ENCODE measurements at regions not wholly inside any gene's neighbourhood (a gene's known extent, or its start where the extent isn't known, plus 50 kb on each side); places are given as distances from the start of the nearest gene placed in this dataset.

GRCh38 chr13:76668716-76669115 is 217.5 kb downstream of the KCTD12 start:
- ChIA-PET CTCF (interaction anchor here (1.1 to 2.8 kb wide), 6 partner anchors 18 to 234 kb away, joined by 3 to 24 read pairs (median 4); partner anchors contain the start of gene KCTD12), POLR2A (no interaction called here)
- Histone ChIP-seq H3K27me3 (ENCODE audit: insufficient read depth) (no peaks in the 10 kb centered on the region), H3K36me3 (replicated peaks in 1 of 2; ENCODE audit: control insufficient read depth in 1 of 2, insufficient read depth in 2 of 2, low read length in 1 of 2) (no peaks in the 10 kb centered on the region), H4K20me1 (ENCODE audit: insufficient read depth) (no peaks in the 10 kb centered on the region), H3K4me3 (ENCODE audit: low read depth in 2 of 2, low read length in 1 of 2) (no peak overlapping the region), H2AFZ (ENCODE audit: low read depth) (no peak overlapping the region), H3K9me2 (no peaks in the 10 kb centered on the region), H3K9me3 (no peaks in the 10 kb centered on the region), H3F3A (replicated peaks; ENCODE audit: insufficient read depth) (no peaks in the 10 kb centered on the region), H3K4me1 (ENCODE audit: control insufficient read depth in 1 of 2, insufficient read depth in 2 of 2, low read depth in 1 of 2, low read length in 1 of 2) (no peaks in the 10 kb centered on the region), H3K79me2 (ENCODE audit: insufficient read depth) (no peaks in the 10 kb centered on the region), H3K9ac (no peak overlapping the region), H3K4me2 (no peak overlapping the region), H3K27ac (ENCODE audit: low read depth in 2 of 2, low read length in 1 of 2) (no peak overlapping the region)
- 73% methylated on average over 5 of the region's 5 CpGs for whole genome bisulfite sequencing (ENCODE audit: low lambda C conversion rate)
- no peak for TF ChIP-seq CHD2 (IDR thresholded peaks at IDR 0.05; ENCODE audit: low read length, partially characterized antibody)
- no peak for TF ChIP-seq GATA2 (CRISPR knock-in tag; IDR thresholded peaks at IDR 0.05)
- TF ChIP-seq NRF1 (IDR thresholded peaks at IDR 0.05; ENCODE audit: low read depth, low read length), result no peak
- TF ChIP-seq MXI1 (IDR thresholded peaks at IDR 0.05; ENCODE audit: low read depth, low read length), result no peak
- TF ChIP-seq SMC3 (IDR thresholded peaks at IDR 0.05; ENCODE audit: low read depth, low read length), result no peak
- no peak for TF ChIP-seq FOXJ3 (CRISPR knock-in tag; IDR thresholded peaks at IDR 0.05)
- no peak for TF ChIP-seq USF1 (IDR thresholded peaks at IDR 0.05; ENCODE audit: borderline replicate concordance, low read depth)
- no peak for TF ChIP-seq SIN3A (IDR thresholded peaks at IDR 0.05; ENCODE audit: borderline replicate concordance, low read depth, low read length)
- no peak for TF ChIP-seq MEF2A (IDR thresholded peaks at IDR 0.05; ENCODE audit: borderline replicate concordance, low read depth)
- DNase-seq, result no peak

GRCh38 chr13:76668141-76668540 is 218.1 kb downstream of the KCTD12 start:
- Histone ChIP-seq H3K4me3 (ENCODE audit: low read depth in 2 of 2, low read length in 1 of 2) (no peak overlapping the region), H3K27me3 (ENCODE audit: insufficient read depth) (no peaks in the 10 kb centered on the region), H2AFZ (ENCODE audit: low read depth) (no peak overlapping the region), H3K9me3 (no peaks in the 10 kb centered on the region), H3K79me2 (ENCODE audit: insufficient read depth) (no peaks in the 10 kb centered on the region), H3K9ac (no peak overlapping the region), H3K9me2 (no peaks in the 10 kb centered on the region), H4K20me1 (ENCODE audit: insufficient read depth) (no peaks in the 10 kb centered on the region), H3K4me1 (ENCODE audit: control insufficient read depth in 1 of 2, insufficient read depth in 2 of 2, low read depth in 1 of 2, low read length in 1 of 2) (no peaks in the 10 kb centered on the region), H3F3A (replicated peaks; ENCODE audit: insufficient read depth) (no peaks in the 10 kb centered on the region), H3K4me2 (no peak overlapping the region), H3K36me3 (replicated peaks in 1 of 2; ENCODE audit: control insufficient read depth in 1 of 2, insufficient read depth in 2 of 2, low read length in 1 of 2) (no peaks in the 10 kb centered on the region), H3K27ac (ENCODE audit: low read depth in 2 of 2, low read length in 1 of 2) (no peak overlapping the region)
- CTCF ChIA-PET, result interaction anchor here (0.7 to 2.8 kb wide), 6 partner anchors 37 to 235 kb away, joined by 3 to 24 read pairs (median 4); partner anchors contain the start of gene KCTD12
- WGBS (ENCODE audit: low lambda C conversion rate), result 63% methylated on average over 2 of the region's 2 CpGs
- DNase-seq, result no peak
- POLR2A ChIA-PET, result no interaction called here
- TF ChIP-seq ZBTB33 (IDR thresholded peaks at IDR 0.05; ENCODE audit: borderline replicate concordance, low read depth), result no peak
- no peak for TF ChIP-seq NRF1 (IDR thresholded peaks at IDR 0.05; ENCODE audit: low read depth, low read length)
- no peak for TF ChIP-seq TAF1 (IDR thresholded peaks at IDR 0.05; ENCODE audit: borderline replicate concordance, low read depth, low read length)
- TF ChIP-seq POLR2AphosphoS5 (IDR thresholded peaks at IDR 0.05; ENCODE audit: low read depth, low read length), result no peak
- no peak for TF ChIP-seq FOSL2 (IDR thresholded peaks at IDR 0.05; ENCODE audit: borderline replicate concordance, low read depth)
- no peak for TF ChIP-seq SMC3 (IDR thresholded peaks at IDR 0.05; ENCODE audit: low read depth, low read length)
- no peak for TF ChIP-seq GABPA (IDR thresholded peaks at IDR 0.05; ENCODE audit: low read depth)
- TF ChIP-seq MEF2A (IDR thresholded peaks at IDR 0.05; ENCODE audit: borderline replicate concordance, low read depth), result no peak
- no peak for TF ChIP-seq CTCF (IDR thresholded peaks at IDR 0.05)
- TF ChIP-seq JUND (IDR thresholded peaks at IDR 0.05), result no peak
- no peak for TF ChIP-seq TEAD4 (IDR thresholded peaks at IDR 0.05; ENCODE audit: borderline replicate concordance, insufficient read depth)
- TF ChIP-seq REST (IDR thresholded peaks at IDR 0.05; ENCODE audit: low read depth, low read length), result no peak
- TF ChIP-seq EZH2phosphoT487 (IDR thresholded peaks at IDR 0.05; ENCODE audit: borderline replicate concordance, low read depth), result no peak
- no peak for TF ChIP-seq MXI1 (IDR thresholded peaks at IDR 0.05; ENCODE audit: low read depth, low read length)
- no peak for TF ChIP-seq EP300 (IDR thresholded peaks at IDR 0.05; ENCODE audit: borderline replicate concordance in 1 of 2, low read depth in 1 of 2, low read length in 1 of 2)
